Right lobe of liver (tissue), 6 donors: ENCODE measurements at regions not wholly inside any gene's neighbourhood (a gene's known extent, or its start where the extent isn't known, plus 50 kb on each side); places are given as distances from the start of the nearest gene placed in this dataset.
"Not testable (repeated sequence)": the region's sequence is repeated elsewhere in the genome, so short reads cannot be mapped to it uniquely, and the experiment has no call there.

Experiments
- ATAC-seq, 4 donors: fragments of 200-7000 bp; cut with Tn5 transposase; one replicate each; pipeline ENCODE4 v1.9.1; 2020; ENCODE audit warnings: mild to moderate bottlenecking in 4 of 4, moderate library complexity in 4 of 4
- DNase-seq, 3 donors: peaks; one replicate each; pipeline ENCODE4 v3.0.0-alpha.2; 2020
- H3K27ac ChIP-seq, 3 donors: fragments of 200-600 bp; one replicate each; pipeline ENCODE4 v1.8.0; 2022
- H3K27me3 ChIP-seq, 2 donors: fragments of 200-600 bp; one replicate each; pipeline ENCODE4 v1.8.0; 2022
- H3K36me3 ChIP-seq, 4 donors: fragments of 200-600 bp; sonication (generic) in 1 of 4; one replicate each; pipeline versions ENCODE4 v1.5.1 to v1.8.0; 2017 to 2022; ENCODE audit warnings: control low read depth in 1 of 4
- H3K4me1 ChIP-seq, 4 donors: fragments of 200-600 bp; sonication (generic) in 1 of 4; one replicate each; pipeline versions ENCODE4 v1.5.1 to v1.8.0; 2017 to 2022; ENCODE audit warnings: control low read depth in 1 of 4
- H3K4me3 ChIP-seq, 3 donors: fragments of 200-600 bp; one replicate each; pipeline ENCODE4 v1.8.0; 2022
- H3K9me3 ChIP-seq, 4 donors: fragments of 200-600 bp; sonication (generic) in 1 of 4; one replicate each; pipeline versions ENCODE4 v1.5.1 to v1.8.0; 2017 to 2022; ENCODE audit warnings: control low read depth in 1 of 4
- CTCF ChIP-seq, 4 donors: fragments of 200-600 bp in 3 of 4; fragments of 450-650 bp in 1 of 4; IDR thresholded peaks; one replicate each; pipeline versions ENCODE4 v1.5.1 to v1.8.0; 2016 to 2022; ENCODE audit warnings: antibody characterized with exemption in 4 of 4, mild to moderate bottlenecking in 2 of 4
- POLR2A ChIP-seq: fragments of 450-650 bp; IDR thresholded peaks from one replicate; pipeline ENCODE4 v1.6.1; 2017; ENCODE audit warnings: antibody characterized with exemption, mild to moderate bottlenecking
- WGBS: methylation state at CpG from one replicate; pipeline ENCODE4 v1.1.6; 2018; ENCODE audit warnings: low coverage, low lambda C conversion rate; ENCODE audit not compliant: insufficient coverage; ENCODE audit errors: missing lambda C conversion rate; 5-methylcytosine and 5-hydroxymethylcytosine counted together
- intact Hi-C, 2 donors: fragments of 100-400 bp; cut with DNase I; formaldehyde crosslinking; loops; one replicate each; pipeline versions ENCODE4 v1.11.2 to v1.14.1; 2022
- donor health status: DM: no; HTN: yes; CAD: no.
- donor health status: DM: no; HTN: no; CAD: no.
- donor health status: DM: no; HTN: no; CAD: no.
- donor health status: DM: no; HTN: yes; CAD: no.
- donor health status: DM: no; HTN: yes; CAD: no.

- intact Hi-C loops = no loop called here
- no peak for TF ChIP-seq POLR2A
- no peak for TF ChIP-seq CTCF (IDR thresholded peaks at IDR 0.05)
- peaks cover 0 to 21% of the 10 kb centered on the region in 2 donors for H3K27me3 ChIP-seq
- H3K36me3 ChIP-seq = no peaks in the 10 kb centered on the region
- no peak overlapping the region for H3K27ac ChIP-seq
- DNase-seq (no peak), ATAC-seq (no peak)
- 33% methylated on average over 2 of the region's 2 CpGs for WGBS
- no peaks in the 10 kb centered on the region for H3K4me1 ChIP-seq
- no peak overlapping the region for H3K4me3 ChIP-seq
- H3K9me3 ChIP-seq = no peaks in the 10 kb centered on the region
These were observed 80.7 kb upstream of the TMEM164 start for GRCh38 chrX:109922190-109922589.

GRCh38 chrX:109925003-109925402 lies 77.9 kb upstream of the TMEM164 start:
- H3K27me3 ChIP-seq, H3K4me3 ChIP-seq, H3K4me1 ChIP-seq, ATAC-seq, intact Hi-C loops, H3K9me3 ChIP-seq, DNase-seq, H3K27ac ChIP-seq, H3K36me3 ChIP-seq: not testable (repeated sequence)
- 69% methylated on average over 3 of the region's 3 CpGs for WGBS

- intact Hi-C loops = no loop called here
- Histone ChIP-seq H3K27me3 (peaks cover 0 to 7% of the 10 kb centered on the region in 2 donors), H3K4me3 (no peak overlapping the region), H3K36me3 (no peaks in the 10 kb centered on the region), H3K4me1 (no peaks in the 10 kb centered on the region), H3K27ac (no peak overlapping the region), H3K9me3 (no peaks in the 10 kb centered on the region)
- DNase-seq = no peak
- no peak for ATAC-seq
- TF ChIP-seq CTCF (IDR thresholded peaks at IDR 0.05) (no peak), POLR2A (no peak)
These were observed 77.3 kb upstream of the TMEM164 start for GRCh38 chrX:109925656-109926055.

- H3K9me3 ChIP-seq = no peaks in the 10 kb centered on the region
- TF ChIP-seq CTCF (IDR thresholded peaks at IDR 0.05) (no peak), POLR2A (no peak)
- 42% methylated on average over 5 of the region's 5 CpGs for WGBS
- H3K27ac ChIP-seq = no peak overlapping the region
- H3K4me3 ChIP-seq = no peak overlapping the region
- ATAC-seq (no peak), DNase-seq (no peak)
- peaks cover 0 to 3% of the 10 kb centered on the region in 2 donors for H3K27me3 ChIP-seq
- no peaks in the 10 kb centered on the region for H3K36me3 ChIP-seq
- intact Hi-C loops = no loop called here
- H3K4me1 ChIP-seq = no peaks in the 10 kb centered on the region
These were observed 76.8 kb upstream of the TMEM164 start for GRCh38 chrX:109926118-109926517.

- no peak overlapping the region for H3K27ac ChIP-seq
- H3K4me3 ChIP-seq = no peak overlapping the region
- no peaks in the 10 kb centered on the region for H3K4me1 ChIP-seq
- TF ChIP-seq CTCF (IDR thresholded peaks at IDR 0.05) (no peak), POLR2A (no peak)
- 80% methylated on average over 5 of the region's 5 CpGs for WGBS
- DNase-seq = no peak
- no peaks in the 10 kb centered on the region for H3K9me3 ChIP-seq
- no peaks in the 10 kb centered on the region for H3K36me3 ChIP-seq
- ATAC-seq = no peak
- H3K27me3 ChIP-seq = no peaks in the 10 kb centered on the region
- intact Hi-C loops = no loop called here
These were observed 75.9 kb upstream of the TMEM164 start for GRCh38 chrX:109926743-109927662.
